ENCODE measurements at regions not wholly inside any gene's neighbourhood (a gene's known extent, or its start where the extent isn't known, plus 50 kb on each side); places are given as distances from the start of the nearest gene placed in this dataset.

DNA sequence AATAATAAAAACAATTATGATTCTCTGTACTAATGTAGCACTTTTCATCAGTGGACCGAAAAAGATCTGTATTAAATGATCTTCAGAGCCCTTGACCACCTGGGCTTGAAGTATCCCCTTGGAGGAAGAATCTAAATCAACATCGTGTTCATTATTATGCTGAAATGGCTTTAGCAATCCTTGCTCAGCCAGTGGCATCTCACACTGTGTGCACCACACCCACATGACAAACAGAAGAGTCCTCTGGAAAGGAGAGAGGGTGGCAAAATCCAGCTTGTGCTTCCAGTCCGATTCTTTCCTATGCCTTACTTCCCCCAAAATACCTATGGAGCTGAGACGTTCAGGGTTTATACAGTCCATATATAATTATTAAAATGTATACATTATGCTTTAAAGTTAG, 318.5 kb upstream of the RUNX1 start:
- Histone ChIP-seq H3K27me3 (ENCODE audit: control insufficient read depth, insufficient read depth, low read length) (no peaks in the 10 kb centered on the region), H3K4me3 (ENCODE audit: low read depth in 2 of 2, low read length in 2 of 2) (no peak overlapping the region), H3K36me3 (ENCODE audit: control insufficient read depth, insufficient read depth, low read length) (no peaks in the 10 kb centered on the region), H3K9me3 (ENCODE audit: control insufficient read depth, insufficient read depth, low read depth, low read length) (no peaks in the 10 kb centered on the region), H3K27ac (ENCODE audit: low read length) (no peak overlapping the region), H3K4me1 (ENCODE audit: control insufficient read depth, insufficient read depth, low read length) (no peaks in the 10 kb centered on the region)
- intact Hi-C loops (cut with micrococcal nuclease; ENCODE audit: unreplicated experiment): no loop called here
- ChIA-PET POLR2A (no interaction called here), CTCF (no interaction called here)
- no peak for DNase-seq (ENCODE audit: low read depth, low spot score)
- TF ChIP-seq POLR2AphosphoS5 (IDR thresholded peaks at IDR 0.05; ENCODE audit: low read depth, low read length) (no peak), TCF7L2 (IDR thresholded peaks at IDR 0.05; ENCODE audit: low read depth, low read length) (no peak), SIN3A (IDR thresholded peaks at IDR 0.05; ENCODE audit: borderline replicate concordance, insufficient read depth, low read depth, low read length) (no peak)
- TF ChIP-seq, protein P1, sequence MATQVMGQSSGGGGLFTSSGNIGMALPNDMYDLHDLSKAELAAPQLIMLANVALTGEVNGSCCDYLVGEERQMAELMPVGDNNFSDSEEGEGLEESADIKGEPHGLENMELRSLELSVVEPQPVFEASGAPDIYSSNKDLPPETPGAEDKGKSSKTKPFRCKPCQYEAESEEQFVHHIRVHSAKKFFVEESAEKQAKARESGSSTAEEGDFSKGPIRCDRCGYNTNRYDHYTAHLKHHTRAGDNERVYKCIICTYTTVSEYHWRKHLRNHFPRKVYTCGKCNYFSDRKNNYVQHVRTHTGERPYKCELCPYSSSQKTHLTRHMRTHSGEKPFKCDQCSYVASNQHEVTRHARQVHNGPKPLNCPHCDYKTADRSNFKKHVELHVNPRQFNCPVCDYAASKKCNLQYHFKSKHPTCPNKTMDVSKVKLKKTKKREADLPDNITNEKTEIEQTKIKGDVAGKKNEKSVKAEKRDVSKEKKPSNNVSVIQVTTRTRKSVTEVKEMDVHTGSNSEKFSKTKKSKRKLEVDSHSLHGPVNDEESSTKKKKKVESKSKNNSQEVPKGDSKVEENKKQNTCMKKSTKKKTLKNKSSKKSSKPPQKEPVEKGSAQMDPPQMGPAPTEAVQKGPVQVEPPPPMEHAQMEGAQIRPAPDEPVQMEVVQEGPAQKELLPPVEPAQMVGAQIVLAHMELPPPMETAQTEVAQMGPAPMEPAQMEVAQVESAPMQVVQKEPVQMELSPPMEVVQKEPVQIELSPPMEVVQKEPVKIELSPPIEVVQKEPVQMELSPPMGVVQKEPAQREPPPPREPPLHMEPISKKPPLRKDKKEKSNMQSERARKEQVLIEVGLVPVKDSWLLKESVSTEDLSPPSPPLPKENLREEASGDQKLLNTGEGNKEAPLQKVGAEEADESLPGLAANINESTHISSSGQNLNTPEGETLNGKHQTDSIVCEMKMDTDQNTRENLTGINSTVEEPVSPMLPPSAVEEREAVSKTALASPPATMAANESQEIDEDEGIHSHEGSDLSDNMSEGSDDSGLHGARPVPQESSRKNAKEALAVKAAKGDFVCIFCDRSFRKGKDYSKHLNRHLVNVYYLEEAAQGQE (IDR thresholded peaks at IDR 0.05; ENCODE audit: insufficient read depth in 1 of 2, low read depth in 2 of 2, low read length in 1 of 2): no peak
- TF ChIP-seq, protein P2, sequence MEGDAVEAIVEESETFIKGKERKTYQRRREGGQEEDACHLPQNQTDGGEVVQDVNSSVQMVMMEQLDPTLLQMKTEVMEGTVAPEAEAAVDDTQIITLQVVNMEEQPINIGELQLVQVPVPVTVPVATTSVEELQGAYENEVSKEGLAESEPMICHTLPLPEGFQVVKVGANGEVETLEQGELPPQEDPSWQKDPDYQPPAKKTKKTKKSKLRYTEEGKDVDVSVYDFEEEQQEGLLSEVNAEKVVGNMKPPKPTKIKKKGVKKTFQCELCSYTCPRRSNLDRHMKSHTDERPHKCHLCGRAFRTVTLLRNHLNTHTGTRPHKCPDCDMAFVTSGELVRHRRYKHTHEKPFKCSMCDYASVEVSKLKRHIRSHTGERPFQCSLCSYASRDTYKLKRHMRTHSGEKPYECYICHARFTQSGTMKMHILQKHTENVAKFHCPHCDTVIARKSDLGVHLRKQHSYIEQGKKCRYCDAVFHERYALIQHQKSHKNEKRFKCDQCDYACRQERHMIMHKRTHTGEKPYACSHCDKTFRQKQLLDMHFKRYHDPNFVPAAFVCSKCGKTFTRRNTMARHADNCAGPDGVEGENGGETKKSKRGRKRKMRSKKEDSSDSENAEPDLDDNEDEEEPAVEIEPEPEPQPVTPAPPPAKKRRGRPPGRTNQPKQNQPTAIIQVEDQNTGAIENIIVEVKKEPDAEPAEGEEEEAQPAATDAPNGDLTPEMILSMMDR (IDR thresholded peaks at IDR 0.05): no peak
- no peak for ATAC-seq
- in situ Hi-C loops (cut with HindIII; ENCODE audit: low pct_unique_long_range_greater_than_20kb, low sequenced_read_pairs): no loop called here
- BruUV-seq (replicated peaks): no TSS peak

DNA sequence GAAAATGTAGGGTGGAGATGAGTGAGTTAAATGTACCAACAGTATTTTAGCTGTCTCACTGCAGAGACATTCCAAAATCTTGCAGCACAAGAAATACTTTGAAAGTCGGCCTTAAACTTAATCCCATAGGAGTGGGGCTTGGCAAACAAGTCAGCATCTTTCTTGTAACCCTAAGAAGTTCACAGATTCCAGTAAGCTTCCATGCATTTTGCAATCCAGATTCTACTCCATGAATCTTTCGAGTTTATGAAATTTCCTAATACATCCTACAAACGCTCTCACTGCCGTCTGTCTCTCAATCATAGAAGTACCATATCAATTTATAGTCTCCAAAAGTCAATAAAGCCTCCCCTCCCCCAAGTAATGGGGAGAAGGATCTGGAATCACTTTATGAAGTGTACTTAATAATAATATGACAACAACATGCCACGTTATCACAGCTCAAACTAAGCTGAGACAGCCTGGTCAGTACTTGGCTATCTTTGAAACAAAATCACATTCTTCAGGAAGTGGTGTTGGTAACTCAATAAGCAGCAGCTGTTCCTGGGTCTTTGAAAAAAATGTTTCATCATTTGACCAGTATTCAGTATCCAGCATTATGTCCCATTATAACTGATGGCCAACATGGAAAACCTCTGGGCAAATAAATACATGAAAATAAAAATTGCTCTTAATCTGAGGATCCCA, 317.4 kb upstream of the RUNX1 start:
- TF ChIP-seq SIN3A (IDR thresholded peaks at IDR 0.05; ENCODE audit: borderline replicate concordance, insufficient read depth, low read depth, low read length) (no peak), TCF7L2 (IDR thresholded peaks at IDR 0.05; ENCODE audit: low read depth, low read length) (no peak), POLR2AphosphoS5 (IDR thresholded peaks at IDR 0.05; ENCODE audit: low read depth, low read length) (no peak)
- TF ChIP-seq, protein P1 (IDR thresholded peaks at IDR 0.05; ENCODE audit: insufficient read depth in 1 of 2, low read depth in 2 of 2, low read length in 1 of 2): no peak
- TF ChIP-seq, protein P2 (IDR thresholded peaks at IDR 0.05): no peak
- POLR2A ChIA-PET: no interaction called here
- no TSS peak for BruUV-seq (replicated peaks)

More for the DNA sequence above, 317.4 kb upstream of the RUNX1 start:
- Histone ChIP-seq H3K27me3 (ENCODE audit: control insufficient read depth, insufficient read depth, low read length) (no peaks in the 10 kb centered on the region), H3K4me3 (ENCODE audit: low read depth in 2 of 2, low read length in 2 of 2) (no peak overlapping the region), H3K9me3 (ENCODE audit: control insufficient read depth, insufficient read depth, low read depth, low read length) (no peaks in the 10 kb centered on the region), H3K4me1 (ENCODE audit: control insufficient read depth, insufficient read depth, low read length) (no peaks in the 10 kb centered on the region), H3K27ac (ENCODE audit: low read length) (no peak overlapping the region), H3K36me3 (ENCODE audit: control insufficient read depth, insufficient read depth, low read length) (no peaks in the 10 kb centered on the region)
- DNase-seq (ENCODE audit: low read depth, low spot score) (no peak), ATAC-seq (no peak)
- intact Hi-C loops (cut with micrococcal nuclease; ENCODE audit: unreplicated experiment) (no loop called here), in situ Hi-C loops (cut with HindIII; ENCODE audit: low pct_unique_long_range_greater_than_20kb, low sequenced_read_pairs) (no loop called here)
- CTCF ChIA-PET: no interaction called here
